Karpas-422 (cell line): ENCODE measurements at regions not wholly inside any gene's neighbourhood (a gene's known extent, or its start where the extent isn't known, plus 50 kb on each side); places are given as distances from the start of the nearest gene placed in this dataset.

Experiments
- DNase-seq: peaks from one replicate; pipeline ENCODE4 v3.0.0-alpha.2; 2015
- H2AFZ ChIP-seq: fragments of 200-600 bp; sonication (generic); 2 replicates; pipeline ENCODE4 v1.6.1; 2014; ENCODE audit warnings: antibody characterized with exemption, low read length, mixed read lengths
- H3K27ac ChIP-seq: fragments of 200-600 bp; sonication (generic); 2 replicates; pipeline ENCODE4 v1.5.1; 2014; ENCODE audit warnings: mild to moderate bottlenecking, low read length, moderate library complexity
- H3K27me3 ChIP-seq: fragments of 200-600 bp; sonication (generic); 2 replicates; pipeline ENCODE4 v1.6.1; 2014; ENCODE audit warnings: low read length, mixed read lengths
- H3K36me3 ChIP-seq: fragments of 200-600 bp; sonication (generic); 2 replicates; pipeline ENCODE4 v1.6.1; 2014; ENCODE audit warnings: low read length, mixed read lengths; ENCODE audit not compliant: insufficient read depth
- H3K4me1 ChIP-seq: fragments of 200-600 bp; sonication (generic); 2 replicates; pipeline ENCODE4 v1.6.1; 2014; ENCODE audit warnings: mild to moderate bottlenecking, low read length, mixed read lengths
- H3K4me2 ChIP-seq: fragments of 200-600 bp; sonication (generic); 2 replicates; pipeline ENCODE4 v1.6.1; 2014; ENCODE audit warnings: low read length, low read depth, mild to moderate bottlenecking; ENCODE audit not compliant: poor library complexity, severe bottlenecking
- H3K4me3 ChIP-seq: fragments of 200-600 bp; sonication (generic); 2 replicates; pipeline ENCODE4 v1.5.1; 2014; ENCODE audit warnings: mild to moderate bottlenecking, antibody characterized with exemption, low read length, mixed read lengths
- H3K79me2 ChIP-seq: fragments of 200-600 bp; sonication (generic); 2 replicates; pipeline ENCODE4 v1.6.1; 2014; ENCODE audit warnings: mild to moderate bottlenecking, low read length, mixed read lengths
- H3K9ac ChIP-seq: fragments of 200-600 bp; sonication (generic); 2 replicates; pipeline ENCODE4 v1.6.0; 2014; ENCODE audit warnings: low read length
- H3K9me2 ChIP-seq: fragments of 200-600 bp; sonication (generic), shearing (Covaris generic); replicated peaks from 2 replicates; pipeline ENCODE4 v1.6.0; 2014; ENCODE audit warnings: mild to moderate bottlenecking, low read length, moderate library complexity; ENCODE audit not compliant: insufficient read depth
- H3K9me3 ChIP-seq: fragments of 300-700, 200-600 bp; sonication (generic); 2 replicates; pipeline ENCODE4 v1.6.1; 2014; ENCODE audit warnings: low read length, mixed read lengths
- H4K20me1 ChIP-seq: fragments of 200-600 bp; sonication (generic); 2 replicates; pipeline ENCODE4 v1.6.1; 2014; ENCODE audit warnings: mild to moderate bottlenecking, antibody characterized with exemption, low read length, low read depth; ENCODE audit not compliant: insufficient read depth

DNA sequence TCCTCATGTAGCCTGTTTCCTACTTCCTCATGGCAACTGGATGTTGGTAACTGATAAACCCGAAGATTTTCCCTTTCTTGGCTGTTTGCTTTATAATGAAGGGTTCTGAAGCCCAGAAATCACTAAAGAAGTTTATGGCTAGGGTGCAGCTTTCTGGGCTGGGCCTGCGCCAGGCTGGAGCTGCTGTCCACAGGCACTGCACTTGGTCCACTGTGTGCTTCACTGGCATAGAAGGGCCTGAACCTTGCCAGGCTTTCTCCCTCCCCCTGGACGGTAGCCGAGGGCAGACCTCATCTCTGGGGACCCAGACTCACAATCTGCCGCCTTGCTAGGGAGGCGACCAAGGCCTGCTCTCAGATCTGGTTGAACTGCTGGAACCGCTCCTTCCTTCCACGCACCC lies 133.3 kb upstream of the SPRED2 start:
- no peak overlapping the region for H2AFZ ChIP-seq
- no peak overlapping the region for H3K27ac ChIP-seq
- no peak for DNase-seq
- H3K4me1 ChIP-seq, result no peaks in the 10 kb centered on the region
- H3K9ac ChIP-seq, result no peak overlapping the region
- no peak overlapping the region for H3K4me3 ChIP-seq
- H3K4me2 ChIP-seq, result no peak overlapping the region
- H3K36me3 ChIP-seq, result no peaks in the 10 kb centered on the region
- H4K20me1 ChIP-seq, result no peaks in the 10 kb centered on the region
- no peaks in the 10 kb centered on the region for H3K79me2 ChIP-seq
- no peaks in the 10 kb centered on the region for H3K9me3 ChIP-seq
- H3K27me3 ChIP-seq, result no peaks in the 10 kb centered on the region
- H3K9me2 ChIP-seq, result no peaks in the 10 kb centered on the region

DNA sequence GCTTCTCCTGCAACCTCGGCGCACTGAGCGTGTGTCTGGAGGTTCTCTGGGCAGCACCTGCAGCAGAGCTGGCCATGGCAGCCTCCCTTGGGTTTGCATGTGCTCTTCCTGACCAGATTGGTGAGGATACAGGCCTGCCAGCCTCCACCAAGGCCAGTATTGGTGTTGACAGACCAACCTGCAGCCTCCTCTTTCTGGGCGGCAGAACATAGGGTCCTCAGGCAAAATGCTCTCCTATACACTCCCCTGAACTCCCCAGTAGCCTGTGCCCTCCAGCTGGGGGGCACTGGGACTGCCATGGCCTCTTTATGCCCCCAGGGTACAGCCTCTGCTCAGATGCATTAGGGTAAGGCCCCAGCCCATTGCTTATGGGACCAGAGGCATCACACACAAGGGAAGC lies 131.9 kb upstream of the SPRED2 start:
- Histone ChIP-seq H3K36me3 (no peaks in the 10 kb centered on the region), H3K9ac (no peak overlapping the region), H2AFZ (no peak overlapping the region), H3K9me2 (no peaks in the 10 kb centered on the region), H3K4me2 (no peak overlapping the region), H3K27ac (no peak overlapping the region), H3K27me3 (no peaks in the 10 kb centered on the region), H4K20me1 (no peaks in the 10 kb centered on the region), H3K4me3 (no peak overlapping the region), H3K4me1 (no peaks in the 10 kb centered on the region), H3K9me3 (no peaks in the 10 kb centered on the region), H3K79me2 (no peaks in the 10 kb centered on the region)
- DNase-seq, result no peak

DNA sequence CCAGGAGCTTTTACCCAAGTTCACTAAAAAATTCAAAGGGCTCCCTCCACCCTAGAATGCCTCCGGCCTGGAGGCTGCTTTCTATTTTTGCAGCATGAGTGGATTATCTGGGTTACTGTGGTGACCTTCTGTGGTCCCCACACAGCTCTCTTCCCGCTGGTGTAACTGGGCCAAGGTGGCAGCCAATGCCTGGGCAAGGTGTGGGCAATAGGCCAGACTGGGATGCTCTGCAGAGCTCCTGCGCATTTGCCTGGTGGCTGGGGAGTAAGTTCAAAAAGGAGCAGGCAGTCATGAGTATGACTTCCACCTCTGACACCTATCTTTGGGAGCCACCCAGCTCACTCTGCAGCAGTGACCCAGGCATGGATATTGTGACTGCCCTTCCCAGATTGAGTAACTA lies 130.5 kb upstream of the SPRED2 start:
- H3K27ac ChIP-seq, result no peak overlapping the region
- H3K36me3 ChIP-seq, result no peaks in the 10 kb centered on the region
- no peaks in the 10 kb centered on the region for H4K20me1 ChIP-seq
- no peak overlapping the region for H2AFZ ChIP-seq
- DNase-seq, result no peak
- H3K4me2 ChIP-seq, result no peak overlapping the region
- no peaks in the 10 kb centered on the region for H3K79me2 ChIP-seq
- no peaks in the 10 kb centered on the region for H3K9me3 ChIP-seq
- H3K27me3 ChIP-seq, result no peaks in the 10 kb centered on the region
- no peaks in the 10 kb centered on the region for H3K9me2 ChIP-seq
- H3K4me3 ChIP-seq, result no peak overlapping the region
- no peak overlapping the region for H3K9ac ChIP-seq
- no peaks in the 10 kb centered on the region for H3K4me1 ChIP-seq

DNA sequence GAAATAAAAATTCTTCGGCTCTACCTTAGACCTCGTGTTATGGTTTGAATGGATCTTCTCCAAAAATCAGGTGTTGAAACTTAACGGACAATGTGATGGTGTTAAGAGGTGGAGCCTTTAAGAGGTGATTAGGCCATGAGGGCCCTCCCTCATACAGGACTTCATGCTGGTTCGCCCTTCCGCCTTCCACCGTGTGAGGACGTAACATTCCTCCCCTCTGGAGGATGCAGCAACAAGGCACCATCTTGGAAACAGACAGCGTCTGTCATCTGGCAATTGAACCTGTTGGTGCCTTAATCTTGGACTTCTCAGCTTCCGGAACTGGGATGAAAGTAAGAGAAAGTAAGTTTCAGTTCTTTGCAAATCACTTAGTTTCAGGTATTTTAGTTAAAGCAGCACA lies 126.3 kb upstream of the SPRED2 start:
- H3K4me1 ChIP-seq, result peaks cover 13% of the 10 kb centered on the region
- H3K79me2 ChIP-seq, result no peaks in the 10 kb centered on the region
- H4K20me1 ChIP-seq, result no peaks in the 10 kb centered on the region
- no peak overlapping the region for H3K9ac ChIP-seq
- no peak overlapping the region for H3K4me3 ChIP-seq
- H3K27me3 ChIP-seq, result no peaks in the 10 kb centered on the region
- no peaks in the 10 kb centered on the region for H3K9me3 ChIP-seq
- no peak overlapping the region for H3K4me2 ChIP-seq
- DNase-seq, result no peak
- H3K9me2 ChIP-seq, result no peaks in the 10 kb centered on the region
- no peak overlapping the region for H3K27ac ChIP-seq
- H2AFZ ChIP-seq, result no peak overlapping the region
- H3K36me3 ChIP-seq, result no peaks in the 10 kb centered on the region

DNA sequence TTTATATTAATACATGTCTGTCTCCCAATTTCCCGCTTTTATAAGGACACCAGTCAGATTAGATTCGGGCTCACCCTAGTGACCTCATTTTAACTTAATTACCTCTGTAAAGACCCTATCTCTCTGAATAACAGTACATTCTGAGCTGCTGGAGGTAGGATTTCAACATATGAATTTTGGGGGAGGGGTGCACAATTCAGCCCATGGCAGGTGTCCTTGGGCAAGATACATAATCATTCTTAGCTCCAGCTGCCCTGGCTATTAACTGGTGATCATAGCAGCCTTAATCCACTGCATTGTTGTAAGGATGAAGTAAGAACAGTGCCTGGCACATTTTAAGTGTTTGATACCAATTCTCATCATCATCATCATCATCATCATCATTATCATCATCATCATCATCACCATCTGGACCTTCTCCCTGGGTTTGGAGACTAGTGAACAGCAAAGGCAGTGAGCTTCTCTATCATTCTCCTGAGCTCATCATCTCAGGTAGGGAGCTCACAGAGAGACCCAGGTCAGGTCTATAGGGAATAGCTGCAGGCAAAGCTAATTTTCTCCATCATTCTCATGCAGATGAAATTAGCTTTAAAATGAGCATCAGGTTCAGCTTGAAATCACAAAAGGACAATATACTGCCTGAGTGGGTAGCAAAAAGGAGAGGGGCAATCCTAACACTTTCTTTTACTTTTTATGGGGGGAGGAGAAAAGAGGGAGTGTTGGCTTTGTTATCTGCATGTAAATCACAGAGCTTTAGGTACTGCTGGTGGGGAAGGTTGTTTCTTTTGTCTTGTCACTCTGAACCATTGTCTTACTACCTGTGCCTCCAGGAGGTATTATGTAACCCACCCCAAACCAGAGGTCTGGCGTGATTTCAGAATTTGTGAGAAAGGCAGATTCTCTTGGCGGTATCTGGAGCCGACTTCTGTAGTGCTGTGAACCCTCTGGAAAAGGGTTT lies 125.5 kb upstream of the SPRED2 start:
- Histone ChIP-seq H3K79me2 (no peaks in the 10 kb centered on the region), H3K27ac (no peak overlapping the region), H3K9me2 (no peaks in the 10 kb centered on the region), H3K9me3 (no peaks in the 10 kb centered on the region), H3K36me3 (no peaks in the 10 kb centered on the region), H4K20me1 (no peaks in the 10 kb centered on the region), H3K4me1 (peaks cover 13% of the 10 kb centered on the region), H3K4me2 (no peak overlapping the region), H2AFZ (no peak overlapping the region), H3K27me3 (no peaks in the 10 kb centered on the region), H3K4me3 (no peak overlapping the region), H3K9ac (no peak overlapping the region)
- DNase-seq, result no peak

DNA sequence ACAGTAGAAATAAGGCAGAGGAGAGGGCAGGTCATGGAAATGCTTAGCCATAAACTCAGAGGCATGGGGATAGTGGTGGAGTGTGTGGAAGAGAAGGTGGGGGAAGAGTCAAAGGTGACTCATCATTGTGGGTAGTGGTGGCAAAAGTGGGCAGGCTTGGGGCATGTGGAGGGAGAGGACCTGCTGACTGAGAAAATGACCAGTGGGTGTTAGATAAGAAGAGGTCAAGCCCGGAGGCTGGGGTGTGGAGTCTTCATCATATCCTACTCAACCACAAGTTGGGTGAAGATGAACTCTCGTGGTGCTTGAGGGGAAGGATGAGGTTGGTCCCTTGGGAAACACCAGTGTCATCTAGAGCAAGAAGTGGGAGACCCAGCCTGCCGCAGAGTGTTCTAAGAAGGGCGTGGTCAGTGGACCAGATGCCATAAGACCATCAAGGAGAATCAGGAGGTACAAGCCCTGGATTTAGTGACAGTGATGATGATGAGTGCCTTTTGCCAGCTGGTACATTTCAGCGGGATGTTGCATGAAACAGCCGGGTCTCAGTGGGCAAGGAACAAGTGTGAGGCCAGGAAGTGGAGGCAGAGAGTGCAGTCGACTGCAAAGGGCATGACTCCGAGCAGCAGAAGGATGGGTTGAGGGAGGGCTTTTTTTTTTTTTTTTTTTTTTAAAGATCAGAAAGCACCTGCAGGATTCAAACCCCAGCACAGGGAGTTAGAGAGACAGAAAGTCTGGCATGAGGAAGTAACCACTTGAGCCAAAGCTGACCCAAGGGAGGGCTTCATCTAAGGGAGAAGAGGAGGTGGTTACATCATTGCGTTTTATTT lies 122.6 kb upstream of the SPRED2 start:
- Histone ChIP-seq H3K9ac (no peak overlapping the region), H2AFZ (no peak overlapping the region), H3K36me3 (no peaks in the 10 kb centered on the region), H3K27ac (no peak overlapping the region), H3K9me3 (no peaks in the 10 kb centered on the region), H3K9me2 (no peaks in the 10 kb centered on the region), H3K4me2 (peak overlapping the region; percentile 18), H3K27me3 (no peaks in the 10 kb centered on the region), H4K20me1 (no peaks in the 10 kb centered on the region), H3K4me1 (peaks cover 16% of the 10 kb centered on the region), H3K79me2 (no peaks in the 10 kb centered on the region), H3K4me3 (no peak overlapping the region)
- DNase-seq, result peak; percentile 67

DNA sequence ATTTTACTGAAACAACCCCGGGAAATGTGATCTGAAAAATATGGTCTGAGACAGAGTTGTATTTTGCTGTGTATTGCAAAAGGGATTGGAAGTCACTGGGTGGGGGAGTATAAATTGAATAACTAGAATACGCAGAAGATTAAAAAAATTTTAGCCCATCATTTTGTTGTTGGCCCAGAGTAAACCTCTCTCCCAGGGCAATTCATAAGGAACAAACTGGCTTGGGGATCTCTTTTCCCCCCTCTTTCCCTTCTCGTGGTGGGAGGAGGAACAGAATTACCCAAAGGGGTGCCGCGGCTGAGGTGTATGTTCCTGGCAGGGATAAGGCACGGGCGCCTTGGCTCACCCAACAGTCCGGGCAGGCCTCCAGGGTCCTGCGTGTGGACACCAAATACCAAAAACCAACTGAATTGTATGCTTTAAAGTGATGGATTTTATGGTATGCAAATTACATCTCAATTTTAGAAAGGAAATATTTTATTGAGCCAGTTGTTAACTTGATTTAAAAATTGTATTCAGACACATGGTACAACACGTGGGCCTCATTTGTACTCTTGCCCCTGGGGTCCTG lies 121.2 kb upstream of the SPRED2 start:
- Histone ChIP-seq H3K36me3 (no peaks in the 10 kb centered on the region), H3K79me2 (no peaks in the 10 kb centered on the region), H3K27ac (no peak overlapping the region), H3K4me2 (no peak overlapping the region), H3K27me3 (no peaks in the 10 kb centered on the region), H2AFZ (no peak overlapping the region), H3K4me1 (peaks cover 16% of the 10 kb centered on the region), H3K4me3 (no peak overlapping the region), H3K9ac (no peak overlapping the region), H3K9me3 (no peaks in the 10 kb centered on the region), H4K20me1 (no peaks in the 10 kb centered on the region), H3K9me2 (no peaks in the 10 kb centered on the region)
- no peak for DNase-seq

DNA sequence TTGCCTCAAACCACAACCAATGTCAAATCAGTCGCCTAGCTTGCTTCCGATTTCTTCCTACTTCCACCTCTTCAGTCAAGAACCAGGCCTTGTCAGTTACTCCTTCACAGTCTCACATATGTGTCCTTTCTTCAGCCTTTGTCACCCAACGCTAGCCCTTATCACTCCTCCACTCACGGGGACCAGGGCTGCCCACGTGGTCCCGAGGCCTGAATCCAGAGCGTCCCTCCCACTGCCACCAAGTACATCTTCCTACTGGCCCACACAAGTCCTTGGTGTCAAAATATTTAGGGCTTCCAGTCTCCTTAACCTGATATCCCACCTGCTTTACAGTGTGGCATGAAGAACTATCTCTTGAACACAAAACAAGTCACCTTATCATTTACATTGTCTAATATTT lies 119.1 kb upstream of the SPRED2 start:
- no peak for DNase-seq
- Histone ChIP-seq H4K20me1 (no peaks in the 10 kb centered on the region), H3K9me3 (no peaks in the 10 kb centered on the region), H3K36me3 (no peaks in the 10 kb centered on the region), H3K4me1 (peaks cover 16% of the 10 kb centered on the region), H2AFZ (no peak overlapping the region), H3K4me2 (no peak overlapping the region), H3K27me3 (no peaks in the 10 kb centered on the region), H3K4me3 (no peak overlapping the region), H3K9me2 (no peaks in the 10 kb centered on the region), H3K27ac (no peak overlapping the region), H3K79me2 (no peaks in the 10 kb centered on the region), H3K9ac (no peak overlapping the region)
